MCF 10A (cell line): ENCODE measurements at regions not wholly inside any gene's neighbourhood (a gene's known extent, or its start where the extent isn't known, plus 50 kb on each side); places are given as distances from the start of the nearest gene placed in this dataset.

Experiments used
- BruUV-seq: library from RNA; stranded (reverse); fragments of 400-500 nt; replicated peaks from 2 replicates; lab custom pipeline; 2021; lab: Mats Ljungman, UMichigan
- CTCF ChIA-PET: fragments of 300-600 bp; sonication (Branson Sonifier 250); formaldehyde crosslinking; extraction: SDS; loops from one replicate; lab custom pipeline; 2021; ENCODE audit warnings: antibody characterized with exemption, inconsistent platforms; lab: Yijun Ruan, JAX
- POLR2A ChIA-PET: fragments of 300-600, 350-650 bp; sonication (Branson Sonifier 250); formaldehyde crosslinking; extraction: SDS; loops from one replicate; lab custom pipeline; 2020; ENCODE audit warnings: antibody characterized with exemption, inconsistent platforms; lab: Yijun Ruan, JAX
- DNase-seq: peaks from one replicate; pipeline ENCODE4 v3.0.0-alpha.2; 2018; ENCODE audit not compliant: unreplicated experiment
- H3K27ac Mint-ChIP-seq: one replicate; pipeline ENCODE4 v1.8.0; 2022; ENCODE audit warnings: mild to moderate bottlenecking, low read depth, mixed read lengths; ENCODE audit not compliant: unreplicated experiment
- H3K27me3 Mint-ChIP-seq: one replicate; pipeline ENCODE4 v1.8.0; 2022; ENCODE audit warnings: mixed read lengths; ENCODE audit not compliant: insufficient read depth, unreplicated experiment
- H3K36me3 Mint-ChIP-seq: one replicate; pipeline ENCODE4 v1.8.0; 2022; ENCODE audit warnings: mild to moderate bottlenecking, moderate library complexity, mixed read lengths; ENCODE audit not compliant: insufficient read depth, unreplicated experiment
- H3K4me1 Mint-ChIP-seq: one replicate; pipeline ENCODE4 v1.8.0; 2022; ENCODE audit warnings: mixed read lengths; ENCODE audit not compliant: insufficient read depth, unreplicated experiment
- H3K4me3 Mint-ChIP-seq: one replicate; pipeline ENCODE4 v1.8.0; 2022; ENCODE audit warnings: mild to moderate bottlenecking, moderate library complexity, mixed read lengths; ENCODE audit not compliant: unreplicated experiment
- H3K9me3 Mint-ChIP-seq: one replicate; pipeline ENCODE4 v1.8.0; 2022; ENCODE audit warnings: mixed read lengths; ENCODE audit not compliant: unreplicated experiment
- CTCF ChIP-seq: fragments of 200-600 bp; IDR thresholded peaks from one replicate; pipeline ENCODE4 v1.8.0; 2022; ENCODE audit warnings: antibody characterized with exemption, mild to moderate bottlenecking; ENCODE audit not compliant: unreplicated experiment
- intact Hi-C: fragments of 100-400 bp; cut with micrococcal nuclease; formaldehyde crosslinking; loops from 2 replicates; pipeline ENCODE4 v1.14.1; 2022

- Mint-ChIP-seq H3K36me3 (no peaks in the 10 kb centered on the region), H3K4me1 (no peaks in the 10 kb centered on the region), H3K27ac (no peak overlapping the region), H3K9me3 (no peaks in the 10 kb centered on the region), H3K4me3 (no peak overlapping the region), H3K27me3 (no peaks in the 10 kb centered on the region)
- BruUV-seq: no TSS peak
- ChIA-PET POLR2A (interaction anchor here (1.3 kb wide), 1 partner anchor 12 kb away, joined by 5 read pairs; no protein-coding TSS in a partner anchor), CTCF (interaction anchor here (0.7 kb wide), 1 partner anchor 152 kb away, joined by 3 read pairs; no protein-coding TSS in a partner anchor)
- intact Hi-C loops: no loop called here
- TF ChIP-seq CTCF: no peak
- no peak for DNase-seq
Measured at GRCh38 chr4:26140150-26140898, 180.5 kb upstream of the RBPJ start.

GRCh38 chr4:26141051-26141721, 179.6 kb upstream of the RBPJ start:
- no peaks in the 10 kb centered on the region for H3K27me3 Mint-ChIP-seq
- no peak overlapping the region for H3K4me3 Mint-ChIP-seq
- CTCF ChIA-PET: interaction anchor here (0.7 kb wide), 1 partner anchor 153 kb away, joined by 3 read pairs; no protein-coding TSS in a partner anchor
- intact Hi-C loops: no loop called here
- POLR2A ChIA-PET: interaction anchor here (1.3 kb wide), 1 partner anchor 13 kb away, joined by 5 read pairs; no protein-coding TSS in a partner anchor
- no peaks in the 10 kb centered on the region for H3K9me3 Mint-ChIP-seq
- no peak for TF ChIP-seq CTCF
- no peak for DNase-seq
- no peaks in the 10 kb centered on the region for H3K4me1 Mint-ChIP-seq
- BruUV-seq: no TSS peak
- no peak overlapping the region for H3K27ac Mint-ChIP-seq
- no peaks in the 10 kb centered on the region for H3K36me3 Mint-ChIP-seq

- H3K36me3 Mint-ChIP-seq: no peaks in the 10 kb centered on the region
- BruUV-seq: no TSS peak
- TF ChIP-seq CTCF: no peak
- no peaks in the 10 kb centered on the region for H3K9me3 Mint-ChIP-seq
- H3K4me1 Mint-ChIP-seq: no peaks in the 10 kb centered on the region
- no peak overlapping the region for H3K27ac Mint-ChIP-seq
- POLR2A ChIA-PET: interaction anchor here (1.1 to 1.5 kb wide), 2 partner anchors 14 to 177 kb away, joined by 3 read pairs; no protein-coding TSS in a partner anchor
- CTCF ChIA-PET: no interaction called here
- no peak overlapping the region for H3K4me3 Mint-ChIP-seq
- DNase-seq: no peak
- intact Hi-C loops: no loop called here
- H3K27me3 Mint-ChIP-seq: no peaks in the 10 kb centered on the region
Measured at GRCh38 chr4:26141911-26142638, 178.7 kb upstream of the RBPJ start.
